ENCODE measurements at regions not wholly inside any gene's neighbourhood (a gene's known extent, or its start where the extent isn't known, plus 50 kb on each side); places are given as distances from the start of the nearest gene placed in this dataset.

DNA sequence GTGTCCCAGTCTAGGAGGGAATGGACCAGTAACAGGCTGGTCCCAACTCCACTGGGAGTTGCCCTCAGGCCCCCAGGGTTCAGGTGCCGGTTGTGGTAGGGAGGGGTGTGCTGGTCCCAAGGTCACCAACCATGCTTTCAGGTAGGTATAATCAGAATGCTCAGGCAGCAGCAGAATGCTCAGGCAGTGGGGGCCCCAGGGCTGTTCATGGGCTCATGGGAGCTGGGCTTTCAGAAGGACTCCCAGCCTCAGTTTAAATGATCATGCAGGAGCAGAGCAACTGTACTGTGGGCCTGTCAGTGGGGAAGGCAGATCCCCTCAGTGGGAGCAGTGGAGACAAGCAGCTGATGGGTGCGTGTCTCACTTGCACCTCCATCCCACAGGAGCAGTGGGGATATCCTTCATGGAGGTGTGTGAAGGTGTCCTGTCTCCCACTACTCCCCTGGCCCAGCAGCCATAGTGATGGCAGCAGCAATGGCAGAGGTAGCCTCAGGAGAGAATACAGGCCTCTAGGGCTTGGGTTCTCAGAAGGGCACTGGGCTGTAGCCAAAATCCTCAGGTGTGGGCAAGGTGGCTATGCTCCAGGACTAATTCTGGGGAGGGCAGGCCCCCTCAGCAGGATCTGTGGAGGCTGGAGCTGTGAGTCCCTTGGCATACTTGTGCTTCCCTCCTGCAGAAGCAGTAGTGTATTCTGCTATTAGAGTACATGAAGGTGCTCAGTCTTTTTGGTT lies 917.3 kb upstream of the B3GALT2 start:
- TF ChIP-seq CTCF (IDR thresholded peaks at IDR 0.05; ENCODE audit: poor library complexity) = no peak
- TF ChIP-seq EZH2phosphoT487 (IDR thresholded peaks at IDR 0.05; ENCODE audit: low read depth, severe bottlenecking, unreplicated experiment) = no peak
- TF ChIP-seq EZH2 (IDR thresholded peaks at IDR 0.05; ENCODE audit: borderline replicate concordance) = no peak
